ENCODE measurements at regions not wholly inside any gene's neighbourhood (a gene's known extent, or its start where the extent isn't known, plus 50 kb on each side); places are given as distances from the start of the nearest gene placed in this dataset.

- DNase-seq: no peak
Observed at GRCh38 chr22:47343611-47344010, 581.2 kb downstream of the TBC1D22A start.

- DNase-seq: no peak
Observed at GRCh38 chr22:47342446-47342845, 580.0 kb downstream of the TBC1D22A start.

- DNase-seq: no peak
Observed at GRCh38 chr22:47341464-47341863, 579.0 kb downstream of the TBC1D22A start.

- DNase-seq: no peak
Observed at GRCh38 chr22:47340851-47341436, 578.5 kb downstream of the TBC1D22A start.

GRCh38 chr22:47337161-47337621 is 574.7 kb downstream of the TBC1D22A start:
- DNase-seq: peak; percentile 8

GRCh38 chr22:47335958-47336357 is 573.5 kb downstream of the TBC1D22A start:
- DNase-seq: no peak

GRCh38 chr22:47335460-47335859 is 573.0 kb downstream of the TBC1D22A start:
- DNase-seq: no peak

- no peak for DNase-seq
Observed at GRCh38 chr22:47334601-47335000, 572.2 kb downstream of the TBC1D22A start.

GRCh38 chr22:47333625-47334024 is 571.2 kb downstream of the TBC1D22A start:
- DNase-seq: no peak

GRCh38 chr22:47332246-47332980 is 570.0 kb downstream of the TBC1D22A start:
- no peak for DNase-seq

GRCh38 chr22:47331750-47332149 is 569.3 kb downstream of the TBC1D22A start:
- DNase-seq: no peak

- no peak for DNase-seq
Observed at GRCh38 chr22:47329727-47330650, 567.5 kb downstream of the TBC1D22A start.

- no peak for DNase-seq
Observed at GRCh38 chr22:47328550-47329243, 566.2 kb downstream of the TBC1D22A start.

- DNase-seq: no peak
Observed at GRCh38 chr22:47327241-47327640, 564.8 kb downstream of the TBC1D22A start.

GRCh38 chr22:47325249-47325648 is 562.8 kb downstream of the TBC1D22A start:
- no peak for DNase-seq

GRCh38 chr22:47324435-47324990 is 562.1 kb downstream of the TBC1D22A start:
- DNase-seq: no peak

- DNase-seq: no peak
Observed at GRCh38 chr22:47323518-47323917, 561.1 kb downstream of the TBC1D22A start.

- DNase-seq: no peak
Observed at GRCh38 chr22:47322854-47323253, 560.4 kb downstream of the TBC1D22A start.

GRCh38 chr22:47320560-47320959 is 558.1 kb downstream of the TBC1D22A start:
- DNase-seq: no peak

- DNase-seq: no peak
Observed at GRCh38 chr22:47318041-47318737, 555.7 kb downstream of the TBC1D22A start.

GRCh38 chr22:47315862-47316419 is 553.5 kb downstream of the TBC1D22A start:
- no peak for DNase-seq

- DNase-seq: no peak
Observed at GRCh38 chr22:47310601-47311000, 548.2 kb downstream of the TBC1D22A start.

Data from activated CD4-positive, alpha-beta T cell treated with anti-CD3 and anti-CD28 coated beads, Interleukin-2, amount 50 U/mL, for 16 hours (primary cell).